ENCODE measurements at regions not wholly inside any gene's neighbourhood (a gene's known extent, or its start where the extent isn't known, plus 50 kb on each side); places are given as distances from the start of the nearest gene placed in this dataset.

DNA sequence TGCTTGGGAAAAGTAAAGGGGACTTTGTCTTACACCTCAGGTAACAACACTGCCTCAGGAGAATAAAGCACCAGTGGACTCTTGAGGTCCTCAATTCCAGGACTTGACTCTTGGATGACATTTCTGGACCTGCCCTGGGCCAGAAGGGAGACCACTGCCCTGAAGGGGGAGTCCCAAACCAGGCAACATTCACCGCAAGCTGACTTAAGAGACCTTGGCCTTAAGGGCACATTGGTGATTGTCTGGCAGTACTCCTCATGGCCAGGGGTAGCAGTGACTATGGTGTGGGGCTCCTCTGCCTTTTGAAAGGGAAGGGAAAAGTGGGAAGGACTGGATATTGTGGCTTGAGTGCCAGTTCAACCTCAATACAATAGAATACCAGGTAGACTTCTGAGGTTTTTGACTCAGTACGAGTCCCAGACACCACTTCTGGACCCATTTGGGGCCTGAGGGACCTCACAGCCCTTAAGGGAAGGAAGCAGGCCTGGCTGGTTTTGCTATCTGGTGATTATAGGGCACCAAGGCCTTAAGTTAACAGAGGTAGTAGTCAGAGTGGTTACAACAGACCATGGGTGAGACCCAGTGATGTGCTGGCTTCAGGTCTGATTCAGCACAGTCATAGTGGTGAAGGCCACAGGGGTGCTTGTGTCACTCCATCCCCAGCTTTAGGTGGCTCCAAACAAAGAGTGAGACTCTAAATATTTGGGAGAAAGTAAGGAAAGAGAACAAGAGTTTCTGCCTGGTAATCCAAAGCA, 121.2 kb upstream of the TET2 start:
- H3K36me3 ChIP-seq (ENCODE audit: control insufficient read depth in 2 of 4, insufficient read depth in 4 of 4, low read length in 3 of 4): no peaks in the 10 kb centered on the region
- H3K4me1 ChIP-seq (replicated peaks in 1 of 4; ENCODE audit: control insufficient read depth in 3 of 4, insufficient read depth in 4 of 4, low read length in 3 of 4): no peaks in the 10 kb centered on the region
- no peak overlapping the region for H2BK15ac ChIP-seq (ENCODE audit: low read length)
- H4K8ac ChIP-seq (ENCODE audit: extremely low read depth, insufficient read depth, low read length): no peak overlapping the region
- DNase-seq (ENCODE audit: low read depth in 1 of 2, low spot score in 2 of 2) (no peak), FAIRE-seq (no peak)
- no peak overlapping the region for H4K91ac ChIP-seq (replicated peaks; ENCODE audit: insufficient read length, low read length)
- H3K9ac ChIP-seq (replicated peaks in 1 of 4; ENCODE audit: extremely low read depth in 1 of 4, low read depth in 3 of 4, low read length in 3 of 4): no peak overlapping the region
- H4K5ac ChIP-seq (ENCODE audit: insufficient read length, low read depth, low read length): no peak overlapping the region
- H3K14ac ChIP-seq (ENCODE audit: insufficient read length): no peak overlapping the region
- H3K27me3 ChIP-seq (replicated peaks in 1 of 4; ENCODE audit: control insufficient read depth in 3 of 4, extremely low read depth in 1 of 4, insufficient read depth in 3 of 4, low read length in 3 of 4): no peaks in the 10 kb centered on the region
- H2AK5ac ChIP-seq (ENCODE audit: low read depth, low read length): no peak overlapping the region
- no peak overlapping the region for H2AFZ ChIP-seq (ENCODE audit: low read length)
- H3K9me3 ChIP-seq (ENCODE audit: insufficient read depth in 2 of 2, low read depth in 1 of 2, low read length in 1 of 2): no peaks in the 10 kb centered on the region
- H3K4me2 ChIP-seq (ENCODE audit: insufficient read depth in 1 of 2, low read depth in 2 of 2, low read length in 2 of 2): no peak overlapping the region
- ChIA-PET CTCF (ENCODE audit: partially characterized antibody) (no interaction called here), POLR2A (ENCODE audit: partially characterized antibody) (no interaction called here)
- H2BK20ac ChIP-seq (ENCODE audit: low read length): no peak overlapping the region
- no peak for TF ChIP-seq CREB1 (IDR thresholded peaks at IDR 0.05)
- TF ChIP-seq RAD21 (IDR thresholded peaks at IDR 0.05 in 1 of 2, conservative IDR thresholded peaks at IDR 0.05 in 1 of 2; ENCODE audit: low read depth in 2 of 2, low read length in 2 of 2): peak; percentile 34 to 52
- no peak for TF ChIP-seq HDAC6 (IDR thresholded peaks at IDR 0.05; ENCODE audit: low read depth, low read length)
- TF ChIP-seq, protein P1, sequence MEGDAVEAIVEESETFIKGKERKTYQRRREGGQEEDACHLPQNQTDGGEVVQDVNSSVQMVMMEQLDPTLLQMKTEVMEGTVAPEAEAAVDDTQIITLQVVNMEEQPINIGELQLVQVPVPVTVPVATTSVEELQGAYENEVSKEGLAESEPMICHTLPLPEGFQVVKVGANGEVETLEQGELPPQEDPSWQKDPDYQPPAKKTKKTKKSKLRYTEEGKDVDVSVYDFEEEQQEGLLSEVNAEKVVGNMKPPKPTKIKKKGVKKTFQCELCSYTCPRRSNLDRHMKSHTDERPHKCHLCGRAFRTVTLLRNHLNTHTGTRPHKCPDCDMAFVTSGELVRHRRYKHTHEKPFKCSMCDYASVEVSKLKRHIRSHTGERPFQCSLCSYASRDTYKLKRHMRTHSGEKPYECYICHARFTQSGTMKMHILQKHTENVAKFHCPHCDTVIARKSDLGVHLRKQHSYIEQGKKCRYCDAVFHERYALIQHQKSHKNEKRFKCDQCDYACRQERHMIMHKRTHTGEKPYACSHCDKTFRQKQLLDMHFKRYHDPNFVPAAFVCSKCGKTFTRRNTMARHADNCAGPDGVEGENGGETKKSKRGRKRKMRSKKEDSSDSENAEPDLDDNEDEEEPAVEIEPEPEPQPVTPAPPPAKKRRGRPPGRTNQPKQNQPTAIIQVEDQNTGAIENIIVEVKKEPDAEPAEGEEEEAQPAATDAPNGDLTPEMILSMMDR (IDR thresholded peaks at IDR 0.05; ENCODE audit: control extremely low read depth in 1 of 3, insufficient read depth in 1 of 3, low read depth in 1 of 3, low read length in 3 of 3): peak; percentile 36 to 50 (median 47)
- no peak for TF ChIP-seq KDM4A (IDR thresholded peaks at IDR 0.05; ENCODE audit: low read depth, low read length, severe bottlenecking)
- H2BK5ac ChIP-seq (ENCODE audit: low read depth, low read length): no peak overlapping the region
- no peak overlapping the region for H3K23ac ChIP-seq (ENCODE audit: insufficient read length)
- no peaks in the 10 kb centered on the region for H3K79me2 ChIP-seq (ENCODE audit: control insufficient read depth in 1 of 2, insufficient read depth in 2 of 2, low read length in 2 of 2)
- H3K56ac ChIP-seq (replicated peaks; ENCODE audit: insufficient read length, low read depth, low read length): no peak overlapping the region
- no peak overlapping the region for H3K4me3 ChIP-seq (ENCODE audit: extremely low read depth in 1 of 4, insufficient read depth in 2 of 4, low read depth in 3 of 4, low read length in 4 of 4)
- H2BK12ac ChIP-seq (ENCODE audit: low read depth, low read length): no peak overlapping the region
- no peak overlapping the region for H3K27ac ChIP-seq (ENCODE audit: low read depth, low read length)
- WGBS, 2 experiments (ENCODE audit: extremely low coverage in 1 of 2, insufficient coverage in 1 of 2, insufficient read length in 1 of 2, insufficient replicate concordance in 2 of 2, low coverage in 1 of 2, low lambda C conversion rate in 2 of 2, missing lambda C conversion rate in 1 of 2): 81% methylated on average over 2 of the region's 2 CpGs; no CpG with 5 or more reads in 1 of the 2 experiments
- H3K4ac ChIP-seq (replicated peaks; ENCODE audit: insufficient read length, low read depth, low read length): no peak overlapping the region
- H3K18ac ChIP-seq (ENCODE audit: extremely low read depth, low read length): no peak overlapping the region
- H4K20me1 ChIP-seq (replicated peaks in 1 of 2; ENCODE audit: control insufficient read depth in 1 of 2, insufficient read depth in 2 of 2, low read length in 2 of 2): no peaks in the 10 kb centered on the region
- H3K79me1 ChIP-seq (ENCODE audit: low read depth, low read length): no peaks in the 10 kb centered on the region
- H3K23me2 ChIP-seq (ENCODE audit: low read depth, low read length): no peaks in the 10 kb centered on the region
- no peak overlapping the region for H2BK120ac ChIP-seq (replicated peaks; ENCODE audit: low read depth, low read length)

All from H1 (cell line).